Esophagus squamous epithelium (tissue), 4 donors: ENCODE measurements at regions not wholly inside any gene's neighbourhood (a gene's known extent, or its start where the extent isn't known, plus 50 kb on each side); places are given as distances from the start of the nearest gene placed in this dataset.

Source experiments
- POLR2A ChIP-seq, 4 donors: fragments of 450-650 bp; IDR thresholded peaks; one replicate each; pipeline ENCODE4 v1.6.1; 2017; ENCODE audit warnings: antibody characterized with exemption in 4 of 4, mild to moderate bottlenecking in 4 of 4, moderate library complexity in 3 of 4
- TF ChIP-seq, protein P1 (sequence below), 6 experiments: fragments of 450-650 bp in 4 of 6; fragments of 200-600 bp in 2 of 6; sonication (generic) in 2 of 6; IDR thresholded peaks; one replicate each; pipeline ENCODE4 v1.5.1; 2016 to 2019; ENCODE audit warnings: antibody characterized with exemption in 6 of 6, mild to moderate bottlenecking in 4 of 6, moderate library complexity in 4 of 6

- no peak for TF ChIP-seq POLR2A (IDR thresholded peaks at IDR 0.05)
- TF ChIP-seq, protein P1, sequence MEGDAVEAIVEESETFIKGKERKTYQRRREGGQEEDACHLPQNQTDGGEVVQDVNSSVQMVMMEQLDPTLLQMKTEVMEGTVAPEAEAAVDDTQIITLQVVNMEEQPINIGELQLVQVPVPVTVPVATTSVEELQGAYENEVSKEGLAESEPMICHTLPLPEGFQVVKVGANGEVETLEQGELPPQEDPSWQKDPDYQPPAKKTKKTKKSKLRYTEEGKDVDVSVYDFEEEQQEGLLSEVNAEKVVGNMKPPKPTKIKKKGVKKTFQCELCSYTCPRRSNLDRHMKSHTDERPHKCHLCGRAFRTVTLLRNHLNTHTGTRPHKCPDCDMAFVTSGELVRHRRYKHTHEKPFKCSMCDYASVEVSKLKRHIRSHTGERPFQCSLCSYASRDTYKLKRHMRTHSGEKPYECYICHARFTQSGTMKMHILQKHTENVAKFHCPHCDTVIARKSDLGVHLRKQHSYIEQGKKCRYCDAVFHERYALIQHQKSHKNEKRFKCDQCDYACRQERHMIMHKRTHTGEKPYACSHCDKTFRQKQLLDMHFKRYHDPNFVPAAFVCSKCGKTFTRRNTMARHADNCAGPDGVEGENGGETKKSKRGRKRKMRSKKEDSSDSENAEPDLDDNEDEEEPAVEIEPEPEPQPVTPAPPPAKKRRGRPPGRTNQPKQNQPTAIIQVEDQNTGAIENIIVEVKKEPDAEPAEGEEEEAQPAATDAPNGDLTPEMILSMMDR (IDR thresholded peaks at IDR 0.05) = no peak
Observed at GRCh38 chr4:120525106-120525505, 397.4 kb downstream of the PRDM5 start.
